Testis (tissue), 2 donors: ENCODE measurements at regions not wholly inside any gene's neighbourhood (a gene's known extent, or its start where the extent isn't known, plus 50 kb on each side); places are given as distances from the start of the nearest gene placed in this dataset.

Experiments
- DNase-seq: peaks from one replicate; pipeline ENCODE4 v3.0.0-alpha.2; 2019
- H3K27ac ChIP-seq, 2 donors: fragments of 200-600 bp; sonication (generic); one replicate each; pipeline ENCODE4 v1.5.1; 2019
- H3K27me3 ChIP-seq: fragments of 200-600 bp; sonication (generic); one replicate; pipeline ENCODE4 v1.5.1; 2019
- H3K36me3 ChIP-seq: fragments of 200-600 bp; sonication (generic); one replicate; pipeline ENCODE4 v1.5.1; 2017; ENCODE audit warnings: low read depth; ENCODE audit errors: missing control alignments
- H3K4me1 ChIP-seq: fragments of 200-600 bp; sonication (generic); one replicate; pipeline ENCODE4 v1.5.1; 2019
- H3K4me3 ChIP-seq, 2 donors: fragments of 200-600 bp; sonication (generic); one replicate each; pipeline ENCODE4 v1.5.1; 2017 to 2019
- H3K9me3 ChIP-seq: fragments of 200-600 bp; sonication (generic); one replicate; pipeline ENCODE4 v1.5.1; 2017
- CTCF ChIP-seq, 3 experiments: fragments of 450-650 bp in 2 of 3; fragments of 200-600 bp in 1 of 3; sonication (generic) in 1 of 3; IDR thresholded peaks; one replicate each; pipeline ENCODE4 v1.5.1; 2016 to 2019; ENCODE audit warnings: antibody characterized with exemption in 3 of 3, mild to moderate bottlenecking in 2 of 3, moderate library complexity in 1 of 3
- POLR2A ChIP-seq: fragments of 450-650 bp; IDR thresholded peaks from one replicate; pipeline ENCODE4 v1.6.1; 2017; ENCODE audit warnings: antibody characterized with exemption, mild to moderate bottlenecking, moderate library complexity
- WGBS, 2 donors: methylation state at CpG; one replicate each; pipeline ENCODE4 v1.1.5; 2018; 5-methylcytosine and 5-hydroxymethylcytosine counted together
- intact Hi-C: fragments of 100-400 bp; cut with DNase I; formaldehyde crosslinking; loops from one replicate; pipeline ENCODE4 v1.15.1; 2023; ENCODE audit warnings: low total_unique reads

GRCh38 chr19:28715157-28715556, 497.8 kb downstream of the UQCRFS1 start:
- intact Hi-C loops, result no loop called here
- no peaks in the 10 kb centered on the region for H3K9me3 ChIP-seq
- TF ChIP-seq CTCF (IDR thresholded peaks at IDR 0.05) (no peak), POLR2A (no peak)
- H3K36me3 ChIP-seq, result no peaks in the 10 kb centered on the region
- DNase-seq, result no peak
- H3K4me3 ChIP-seq, result no peak overlapping the region
- 91 to 95% methylated on average over 2 to 3 of the region's 3 CpGs for WGBS, 2 donors
- H3K27ac ChIP-seq, result no peak overlapping the region
- no peaks in the 10 kb centered on the region for H3K4me1 ChIP-seq
- no peaks in the 10 kb centered on the region for H3K27me3 ChIP-seq

- TF ChIP-seq CTCF (IDR thresholded peaks at IDR 0.05) (no peak), POLR2A (no peak)
Observed at GRCh38 chr19:28711411-28711810, 501.5 kb downstream of the UQCRFS1 start.

GRCh38 chr19:28710278-28710677, 502.7 kb downstream of the UQCRFS1 start:
- Histone ChIP-seq H3K4me3 (no peak overlapping the region), H3K4me1 (no peaks in the 10 kb centered on the region), H3K27me3 (no peaks in the 10 kb centered on the region), H3K27ac (no peak overlapping the region), H3K9me3 (no peaks in the 10 kb centered on the region), H3K36me3 (no peaks in the 10 kb centered on the region)
- intact Hi-C loops, result no loop called here
- DNase-seq, result no peak
- WGBS, 2 donors, result 20 to 36% methylated on average over 3 of the region's 3 CpGs
- TF ChIP-seq POLR2A (no peak), CTCF (IDR thresholded peaks at IDR 0.05) (peak; percentile 55 to 60 (median 58))

More at GRCh38 chr19:28711411-28711810, 501.5 kb downstream of the UQCRFS1 start:
- Histone ChIP-seq H3K27ac (no peak overlapping the region), H3K4me1 (no peaks in the 10 kb centered on the region), H3K9me3 (no peaks in the 10 kb centered on the region), H3K4me3 (no peak overlapping the region), H3K27me3 (no peaks in the 10 kb centered on the region), H3K36me3 (no peaks in the 10 kb centered on the region)
- intact Hi-C loops, result no loop called here
- DNase-seq, result no peak
- 52 to 62% methylated on average over 3 of the region's 3 CpGs for WGBS, 2 donors

- no peak for TF ChIP-seq POLR2A
- no peak for TF ChIP-seq CTCF (IDR thresholded peaks at IDR 0.05)
- Histone ChIP-seq H3K4me1 (no peaks in the 10 kb centered on the region), H3K27me3 (no peaks in the 10 kb centered on the region), H3K27ac (no peak overlapping the region), H3K9me3 (no peaks in the 10 kb centered on the region), H3K4me3 (no peak overlapping the region), H3K36me3 (no peaks in the 10 kb centered on the region)
- intact Hi-C loops, result no loop called here
- no peak for DNase-seq
- 88 to 100% methylated on average over 2 of the region's 2 CpGs for WGBS, 2 donors
Observed at GRCh38 chr19:28706693-28707092, 506.3 kb downstream of the UQCRFS1 start.

- Histone ChIP-seq H3K27me3 (no peaks in the 10 kb centered on the region), H3K36me3 (no peaks in the 10 kb centered on the region), H3K4me3 (no peak overlapping the region), H3K4me1 (no peaks in the 10 kb centered on the region), H3K9me3 (no peaks in the 10 kb centered on the region), H3K27ac (no peak overlapping the region)
- no peak for DNase-seq
- intact Hi-C loops, result no loop called here
- WGBS, 2 donors, result 64 to 70% methylated on average over 3 of the region's 3 CpGs
- TF ChIP-seq POLR2A (no peak), CTCF (IDR thresholded peaks at IDR 0.05) (no peak)
Observed at GRCh38 chr19:28705008-28705407, 507.9 kb downstream of the UQCRFS1 start.
